NCI-H2196 treated with DMSO at 0.1 percent for 48 hours (cell line): ENCODE measurements at regions not wholly inside any gene's neighbourhood (a gene's known extent, or its start where the extent isn't known, plus 50 kb on each side); places are given as distances from the start of the nearest gene placed in this dataset.

Source experiments
- DNase-seq: peaks from one replicate; lab custom pipeline; 2025; ENCODE audit not compliant: unreplicated experiment; lab: John Stamatoyannopoulos, UW

GRCh38 chr10:130230036-130230435 is 93.8 kb downstream of the GLRX3 start:
- DNase-seq = no peak

DNA sequence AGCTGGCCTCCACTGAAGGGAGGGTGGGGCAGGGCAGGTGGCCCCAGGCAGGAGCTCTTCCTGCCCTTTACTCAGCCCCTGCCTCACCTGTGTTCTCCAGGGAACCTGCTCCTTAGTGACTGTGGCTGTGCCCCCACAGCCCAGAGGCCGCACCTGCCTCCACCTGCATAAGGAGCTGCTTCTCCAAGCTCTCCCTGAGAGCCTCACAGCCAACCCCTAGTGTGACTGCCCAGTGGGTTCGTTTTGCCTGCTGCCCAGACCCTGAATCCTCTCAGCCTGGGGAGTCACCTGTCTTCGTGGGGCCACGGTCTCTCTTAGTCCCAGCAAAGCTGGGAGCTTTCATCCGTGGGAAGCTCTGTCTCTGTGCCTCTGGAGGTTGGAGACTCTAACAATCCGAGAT is 94.4 kb downstream of the GLRX3 start:
- no peak for DNase-seq

DNA sequence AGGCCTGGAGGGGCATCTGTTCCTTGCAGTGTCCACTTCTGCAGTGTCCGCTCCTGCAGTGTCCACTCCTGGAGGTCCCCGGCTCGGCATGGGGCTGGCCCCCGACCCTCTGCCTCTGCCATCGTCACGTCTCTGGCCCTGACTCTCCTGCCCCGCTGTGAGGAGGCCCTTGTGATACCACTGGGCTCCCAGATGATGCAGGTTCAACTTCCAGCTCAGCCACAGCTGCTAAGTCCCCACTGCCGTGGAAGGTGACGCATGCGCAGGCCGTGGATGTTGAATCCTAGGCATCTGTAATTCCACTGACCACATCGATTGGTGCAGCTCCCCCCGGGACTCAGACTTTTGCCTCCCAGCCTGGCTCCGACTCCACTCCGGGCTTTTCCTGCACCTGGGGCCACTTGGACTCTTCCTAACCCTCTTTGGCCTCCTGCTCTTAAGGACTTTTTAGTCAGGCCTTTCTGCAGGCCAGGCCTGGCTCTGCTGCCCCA is 95.1 kb downstream of the GLRX3 start:
- DNase-seq = no peak

DNA sequence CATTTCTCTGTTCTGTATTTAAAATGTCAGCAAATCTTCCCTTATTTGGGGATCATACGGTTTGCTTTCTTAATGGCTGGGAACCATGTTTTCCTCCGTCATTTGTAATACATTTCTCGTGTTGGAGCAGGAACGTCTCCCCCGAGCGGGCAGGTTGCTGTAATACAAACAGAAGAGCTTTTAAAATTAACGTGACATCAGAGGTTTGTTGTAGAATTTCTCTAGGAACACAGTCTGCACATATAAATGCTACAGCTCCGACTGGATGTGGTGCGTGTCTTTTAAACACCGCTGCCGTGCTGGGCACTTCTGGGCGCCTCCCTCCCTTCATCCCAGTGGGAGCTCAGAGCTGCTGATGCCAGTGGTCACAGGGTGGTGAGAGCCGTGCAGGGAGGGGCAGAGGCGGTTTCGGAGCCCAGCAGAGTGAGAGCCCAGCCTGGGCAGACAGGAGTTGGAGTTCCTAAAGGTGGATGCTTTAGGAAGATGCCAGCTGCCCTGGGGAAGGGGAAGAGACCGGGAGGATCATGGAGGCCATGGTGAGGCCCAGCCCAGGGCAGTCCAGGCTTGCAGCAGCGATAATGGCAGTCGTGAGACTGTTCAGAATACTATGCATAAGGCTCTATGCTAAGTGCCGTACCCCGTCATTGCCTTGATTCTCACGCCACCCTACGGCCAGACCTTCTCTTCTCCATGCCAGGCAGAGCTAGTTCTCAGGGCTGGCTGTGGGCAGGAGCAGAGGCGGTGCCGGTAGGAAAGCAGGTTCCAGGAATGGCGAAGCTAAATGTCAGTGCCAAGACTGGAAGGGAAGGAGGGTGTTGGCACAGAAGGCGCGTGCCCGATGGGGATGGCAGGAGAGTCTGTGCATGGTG is 96.2 kb downstream of the GLRX3 start:
- no peak for DNase-seq

DNA sequence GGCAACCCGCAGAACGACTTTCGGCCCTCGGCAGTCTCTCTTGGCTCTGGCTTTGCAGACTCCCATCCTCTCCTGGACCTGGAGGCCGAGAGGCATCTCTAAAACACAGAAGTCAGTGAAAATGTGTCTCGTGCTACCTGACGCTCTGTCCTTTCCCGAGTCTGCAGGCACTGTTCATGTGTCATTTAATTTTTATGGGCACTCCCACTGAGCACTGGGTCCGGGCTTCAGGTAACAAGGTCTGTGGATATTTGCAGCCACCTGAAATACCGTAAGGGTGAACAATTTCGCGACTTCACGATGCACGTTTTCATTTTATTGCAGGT is 96.8 kb downstream of the GLRX3 start:
- no peak for DNase-seq

- DNase-seq = no peak
Observed at GRCh38 chr10:130233426-130233825, 97.2 kb downstream of the GLRX3 start.

- no peak for DNase-seq
Observed at GRCh38 chr10:130234171-130234965, 98.2 kb downstream of the GLRX3 start.

DNA sequence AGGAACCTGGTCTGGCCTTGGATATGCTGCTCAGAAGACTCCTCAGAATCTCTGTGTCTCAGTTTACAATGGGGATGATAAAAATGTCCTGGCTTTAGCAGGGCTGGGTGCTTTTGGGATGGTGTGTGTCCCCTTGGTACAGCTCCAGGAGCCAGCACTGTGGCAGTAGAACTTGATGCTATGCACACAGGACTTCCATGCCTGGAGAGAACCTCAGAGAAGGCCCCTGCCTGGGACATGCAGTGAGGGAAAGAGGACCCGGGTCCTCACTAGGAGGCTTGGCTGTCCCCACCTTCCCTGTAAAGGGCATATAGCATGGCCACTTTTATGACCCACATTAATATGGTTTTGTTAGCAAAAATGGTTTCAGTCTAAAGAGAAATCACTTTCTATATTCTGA is 100.5 kb downstream of the GLRX3 start:
- no peak for DNase-seq

DNA sequence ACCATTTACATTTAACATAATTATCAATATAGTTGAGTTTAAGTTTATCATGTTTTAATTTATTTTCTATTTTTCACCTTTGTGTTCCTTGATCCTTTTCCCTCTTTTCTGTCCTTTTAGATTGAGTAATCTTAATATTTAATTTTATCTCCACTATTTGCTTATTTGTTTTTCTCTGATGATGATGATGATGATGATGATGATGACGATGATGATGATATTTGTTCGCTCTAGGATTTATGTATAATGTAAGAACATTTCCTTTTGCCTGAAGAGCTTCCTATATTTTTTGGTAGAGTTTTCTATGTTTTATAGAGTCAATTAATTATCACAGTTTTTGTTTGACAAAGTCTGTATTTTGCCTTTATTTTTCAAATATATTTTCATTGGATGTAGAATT is 104.2 kb downstream of the GLRX3 start:
- no peak for DNase-seq

GRCh38 chr10:130242513-130242912 is 106.3 kb downstream of the GLRX3 start:
- DNase-seq = no peak

GRCh38 chr10:130243015-130243414 is 106.8 kb downstream of the GLRX3 start:
- no peak for DNase-seq

DNA sequence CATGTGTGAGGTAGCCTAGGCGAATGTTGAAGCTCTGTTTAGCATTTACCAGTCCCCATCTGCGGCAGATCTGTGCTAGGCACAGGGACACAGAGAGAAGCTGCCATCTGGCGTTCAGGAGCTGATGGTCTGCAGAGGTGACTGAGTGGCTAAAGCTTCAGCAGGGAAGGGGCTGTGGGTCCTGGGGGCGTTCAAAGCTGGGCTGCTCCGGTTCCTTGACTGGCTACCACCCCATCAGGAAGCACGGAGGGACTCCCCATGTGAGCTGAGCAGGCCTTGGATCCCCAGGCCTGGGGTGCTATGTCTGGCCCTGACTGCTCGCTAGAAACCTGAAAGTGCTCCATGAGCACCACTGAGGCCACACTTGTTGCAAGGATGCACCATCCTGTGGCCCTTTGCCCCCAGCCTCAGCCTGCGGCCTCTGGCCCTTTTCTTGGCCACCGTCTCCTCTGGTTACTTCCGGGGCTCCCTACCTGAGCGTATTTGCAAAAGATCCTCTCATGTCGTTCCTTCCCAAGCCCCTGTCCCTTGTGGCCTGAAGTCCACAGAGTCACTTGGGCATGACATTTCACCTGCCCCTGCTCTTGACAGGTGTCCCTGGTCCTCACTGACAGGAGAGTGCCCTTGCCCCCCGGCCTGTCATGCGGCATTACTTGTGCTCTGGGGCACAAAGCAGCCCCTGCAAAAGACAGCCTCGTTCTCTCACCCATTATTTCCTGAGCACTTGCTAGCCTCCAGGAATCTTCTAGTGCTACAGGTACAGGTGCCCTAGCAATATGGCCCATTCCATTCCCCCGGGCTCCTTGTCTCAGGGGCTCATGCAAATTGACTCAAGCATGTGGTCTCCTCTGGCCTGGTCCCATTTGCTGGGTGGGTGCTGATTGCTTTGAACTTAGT is 108.1 kb downstream of the GLRX3 start:
- no peak for DNase-seq

DNA sequence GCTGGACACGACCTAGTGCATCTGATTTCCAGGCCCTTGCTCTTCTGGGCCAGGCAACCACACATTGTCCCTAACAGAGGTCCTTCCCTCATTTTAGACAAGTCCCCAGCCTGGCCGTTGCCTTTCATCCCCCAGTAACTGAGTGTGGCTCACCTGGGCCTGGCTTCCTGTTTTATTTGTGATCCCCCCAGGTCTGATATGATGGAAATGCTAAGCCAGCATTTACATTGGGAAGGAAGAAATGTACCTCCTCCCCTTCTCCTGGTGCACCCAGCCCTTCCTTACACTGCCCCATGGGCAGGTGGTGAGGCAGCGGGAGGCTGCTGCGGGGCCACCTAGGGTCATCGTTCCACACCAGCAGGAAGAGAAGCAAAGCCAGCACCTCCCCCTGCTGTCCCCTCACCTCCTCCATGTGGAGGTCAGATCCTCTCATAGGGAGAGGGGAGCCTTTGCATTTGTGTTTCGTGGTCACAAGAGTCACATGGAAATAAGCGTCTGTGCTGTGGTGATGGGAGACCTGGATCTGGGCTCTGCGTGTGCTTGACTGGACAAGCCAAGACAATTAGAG is 108.8 kb downstream of the GLRX3 start:
- no peak for DNase-seq

GRCh38 chr10:130246113-130246512 is 109.9 kb downstream of the GLRX3 start:
- no peak for DNase-seq

- no peak for DNase-seq
Observed at GRCh38 chr10:130250127-130250526, 113.9 kb downstream of the GLRX3 start.

GRCh38 chr10:130251766-130252165 is 115.6 kb downstream of the GLRX3 start:
- no peak for DNase-seq

- no peak for DNase-seq
Observed at GRCh38 chr10:130254243-130254642, 118.1 kb downstream of the GLRX3 start.

GRCh38 chr10:130254662-130255061 is 118.5 kb downstream of the GLRX3 start:
- no peak for DNase-seq

DNA sequence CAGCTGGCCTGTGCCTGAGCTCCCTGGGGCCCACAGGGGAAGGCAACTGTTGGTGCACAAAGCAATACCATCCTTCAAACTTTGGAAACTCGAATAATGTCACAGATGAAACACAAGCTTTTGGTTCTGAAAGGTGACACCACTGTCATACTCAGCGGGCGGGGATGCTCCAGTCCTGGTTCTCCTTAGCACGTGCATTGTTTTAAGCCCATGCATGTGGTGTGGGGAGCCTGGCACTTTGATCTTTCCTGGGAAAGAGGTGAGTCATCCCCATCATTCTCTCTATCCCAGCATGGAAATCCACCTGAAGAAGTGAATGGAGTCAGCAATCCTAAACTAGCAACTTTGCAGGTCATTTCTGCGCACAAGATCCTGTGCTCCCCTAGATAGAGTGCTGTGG is 119.6 kb downstream of the GLRX3 start:
- DNase-seq = no peak

DNA sequence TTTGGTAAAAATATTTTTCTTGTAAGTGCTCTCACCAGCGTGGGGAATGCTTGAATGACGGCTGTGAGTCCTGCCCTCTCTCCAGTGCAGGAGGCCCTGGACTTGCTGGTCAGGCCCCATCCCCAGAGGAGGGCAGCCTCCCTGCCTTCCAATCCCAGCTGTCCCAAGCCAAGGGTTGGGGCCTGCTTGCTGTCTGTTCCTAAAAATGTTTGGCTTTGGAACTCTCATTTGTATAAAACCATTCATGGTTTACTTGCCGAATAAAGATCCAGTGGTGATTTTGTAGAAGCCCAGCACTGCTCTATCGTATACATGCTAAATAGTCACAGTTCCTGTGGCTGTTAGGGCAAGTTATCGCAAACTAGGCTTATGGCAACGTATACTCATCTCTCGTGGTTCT is 121.7 kb downstream of the GLRX3 start:
- no peak for DNase-seq

- DNase-seq = no peak
Observed at GRCh38 chr10:130259380-130259779, 123.2 kb downstream of the GLRX3 start.
